Left ventricle myocardium inferior (tissue), 1 donor: ENCODE measurements at regions not wholly inside any gene's neighbourhood (a gene's known extent, or its start where the extent isn't known, plus 50 kb on each side); places are given as distances from the start of the nearest gene placed in this dataset.
"Not testable (repeated sequence)": the region's sequence is repeated elsewhere in the genome, so short reads cannot be mapped to it uniquely, and the experiment has no call there.

Source experiments
- DNase-seq: peaks from one replicate; pipeline ENCODE4 v3.0.0-alpha.2; 2020
- H3K27ac ChIP-seq: fragments of 200-600 bp; replicated peaks from 2 replicates; pipeline ENCODE4 v1.8.0; 2021
- H3K27me3 ChIP-seq: fragments of 200-600 bp; 2 replicates; pipeline ENCODE4 v1.8.0; 2021; ENCODE audit warnings: low read depth
- H3K36me3 ChIP-seq: fragments of 200-600 bp; 2 replicates; pipeline ENCODE4 v1.8.0; 2021
- H3K4me1 ChIP-seq: fragments of 200-600 bp; 2 replicates; pipeline ENCODE4 v1.8.0; 2021
- H3K4me3 ChIP-seq: fragments of 200-600 bp; 2 replicates; pipeline ENCODE4 v1.8.0; 2021; ENCODE audit warnings: mild to moderate bottlenecking, moderate library complexity
- H3K9me3 ChIP-seq: fragments of 200-600 bp; replicated peaks from 2 replicates; pipeline ENCODE4 v1.8.0; 2021
- intact Hi-C: fragments of 100-400 bp; cut with micrococcal nuclease; formaldehyde crosslinking; loops from one replicate; pipeline ENCODE4 v1.11.0; 2022
- TF ChIP-seq, protein P1 (sequence below): fragments of 200-600 bp; IDR thresholded peaks from 2 replicates; pipeline ENCODE4 v1.8.0; 2021; ENCODE audit warnings: antibody characterized with exemption, mild to moderate bottlenecking, borderline replicate concordance
- donor health status: DM: no; HTN: yes; CAD: no; lungs with severe emphysema.

DNA sequence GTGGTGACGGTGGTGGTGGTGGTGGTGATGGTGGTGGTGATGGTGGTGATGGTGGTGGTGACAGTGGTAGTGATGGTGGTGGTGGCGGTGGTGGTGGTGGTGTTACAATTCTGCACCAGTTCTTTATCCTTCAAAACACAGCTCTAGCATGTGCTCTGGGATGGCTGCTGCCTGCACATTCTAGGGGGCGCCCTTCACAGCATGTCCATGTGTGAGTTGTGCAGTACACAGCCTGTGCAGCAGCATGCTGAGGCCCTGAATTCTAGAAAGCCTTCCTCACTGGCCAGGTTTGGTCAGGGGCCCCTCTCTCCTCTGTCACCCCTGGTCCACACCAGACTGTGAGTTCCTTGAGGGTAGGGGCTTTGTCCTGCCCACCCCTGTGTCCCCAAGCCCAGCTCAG, 67.7 kb downstream of the MATN1 start:
- TF ChIP-seq, protein P1, sequence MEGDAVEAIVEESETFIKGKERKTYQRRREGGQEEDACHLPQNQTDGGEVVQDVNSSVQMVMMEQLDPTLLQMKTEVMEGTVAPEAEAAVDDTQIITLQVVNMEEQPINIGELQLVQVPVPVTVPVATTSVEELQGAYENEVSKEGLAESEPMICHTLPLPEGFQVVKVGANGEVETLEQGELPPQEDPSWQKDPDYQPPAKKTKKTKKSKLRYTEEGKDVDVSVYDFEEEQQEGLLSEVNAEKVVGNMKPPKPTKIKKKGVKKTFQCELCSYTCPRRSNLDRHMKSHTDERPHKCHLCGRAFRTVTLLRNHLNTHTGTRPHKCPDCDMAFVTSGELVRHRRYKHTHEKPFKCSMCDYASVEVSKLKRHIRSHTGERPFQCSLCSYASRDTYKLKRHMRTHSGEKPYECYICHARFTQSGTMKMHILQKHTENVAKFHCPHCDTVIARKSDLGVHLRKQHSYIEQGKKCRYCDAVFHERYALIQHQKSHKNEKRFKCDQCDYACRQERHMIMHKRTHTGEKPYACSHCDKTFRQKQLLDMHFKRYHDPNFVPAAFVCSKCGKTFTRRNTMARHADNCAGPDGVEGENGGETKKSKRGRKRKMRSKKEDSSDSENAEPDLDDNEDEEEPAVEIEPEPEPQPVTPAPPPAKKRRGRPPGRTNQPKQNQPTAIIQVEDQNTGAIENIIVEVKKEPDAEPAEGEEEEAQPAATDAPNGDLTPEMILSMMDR: no peak
- no peaks in the 10 kb centered on the region for H3K36me3 ChIP-seq
- H3K4me1 ChIP-seq: peaks cover 6% of the 10 kb centered on the region
- no peak overlapping the region for H3K27ac ChIP-seq
- no peak overlapping the region for H3K4me3 ChIP-seq
- H3K27me3 ChIP-seq: peaks cover 35% of the 10 kb centered on the region
- intact Hi-C loops: no loop called here
- H3K9me3 ChIP-seq: no peaks in the 10 kb centered on the region
- DNase-seq: no peak

DNA sequence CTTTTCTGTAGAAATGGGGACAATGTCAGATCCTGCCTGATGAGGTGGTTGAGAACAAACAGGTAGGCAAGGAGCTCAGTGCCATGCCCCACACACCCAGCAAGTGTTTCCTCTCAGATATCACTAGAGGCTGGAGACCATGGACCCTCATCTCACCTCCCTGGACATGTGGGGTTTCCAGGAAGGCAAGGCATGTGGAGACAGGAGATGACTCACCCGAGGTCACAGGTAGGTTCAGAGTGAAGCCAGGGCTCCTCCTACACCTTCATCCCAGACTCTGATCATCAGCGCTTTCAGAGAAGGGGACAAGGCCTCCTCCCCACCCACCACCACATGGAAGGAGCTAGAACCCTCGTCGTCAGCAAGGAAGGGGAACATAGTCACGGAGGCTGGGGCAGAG, 69.2 kb downstream of the MATN1 start:
- TF ChIP-seq, protein P1: no peak
- H3K36me3 ChIP-seq: no peaks in the 10 kb centered on the region
- H3K4me3 ChIP-seq: no peak overlapping the region
- H3K27me3 ChIP-seq: peaks cover 45% of the 10 kb centered on the region
- no peak for DNase-seq
- intact Hi-C loops: no loop called here
- peaks cover 6% of the 10 kb centered on the region for H3K4me1 ChIP-seq
- H3K27ac ChIP-seq: no peak overlapping the region
- H3K9me3 ChIP-seq: no peaks in the 10 kb centered on the region

DNA sequence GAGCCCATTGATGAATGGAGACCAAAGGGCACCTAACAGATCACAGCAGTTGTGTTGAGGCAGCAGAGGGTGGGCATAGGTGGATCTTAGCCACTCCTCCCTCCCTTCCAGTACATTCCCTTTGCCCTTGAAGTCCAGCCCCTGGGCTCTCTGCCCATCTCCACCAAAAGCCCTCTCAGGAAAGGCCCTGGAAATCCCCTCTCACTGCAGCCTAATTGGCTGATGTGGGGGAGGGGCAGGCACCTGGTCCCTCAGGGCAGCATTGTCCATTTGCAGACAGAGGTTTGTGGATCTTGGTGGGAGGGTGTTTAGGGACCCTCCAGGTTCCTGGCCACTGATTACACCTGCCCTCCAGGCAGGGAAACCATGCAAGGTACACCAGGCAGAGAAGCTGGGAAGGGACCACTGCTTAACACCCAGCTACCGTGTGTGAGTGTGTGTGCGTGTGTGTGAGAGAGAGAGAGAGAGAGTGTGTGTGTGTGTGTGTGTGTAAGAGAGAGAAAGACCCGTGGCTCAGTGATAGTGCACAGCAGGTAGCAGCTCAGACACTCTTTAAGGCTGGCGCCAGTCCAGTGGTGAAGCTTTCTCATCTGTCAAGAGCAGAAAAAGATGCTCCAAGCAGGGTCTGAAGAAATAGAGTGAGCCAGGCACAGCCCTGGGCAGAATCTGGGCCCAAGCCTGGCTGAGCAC, 71.1 kb downstream of the MATN1 start:
- peaks cover 6% of the 10 kb centered on the region for H3K4me1 ChIP-seq
- no peak for DNase-seq
- no peaks in the 10 kb centered on the region for H3K9me3 ChIP-seq
- no peak overlapping the region for H3K27ac ChIP-seq
- H3K4me3 ChIP-seq: no peak overlapping the region
- peaks cover 47% of the 10 kb centered on the region for H3K27me3 ChIP-seq
- TF ChIP-seq, protein P1: no peak
- intact Hi-C loops: no loop called here
- H3K36me3 ChIP-seq: no peaks in the 10 kb centered on the region

DNA sequence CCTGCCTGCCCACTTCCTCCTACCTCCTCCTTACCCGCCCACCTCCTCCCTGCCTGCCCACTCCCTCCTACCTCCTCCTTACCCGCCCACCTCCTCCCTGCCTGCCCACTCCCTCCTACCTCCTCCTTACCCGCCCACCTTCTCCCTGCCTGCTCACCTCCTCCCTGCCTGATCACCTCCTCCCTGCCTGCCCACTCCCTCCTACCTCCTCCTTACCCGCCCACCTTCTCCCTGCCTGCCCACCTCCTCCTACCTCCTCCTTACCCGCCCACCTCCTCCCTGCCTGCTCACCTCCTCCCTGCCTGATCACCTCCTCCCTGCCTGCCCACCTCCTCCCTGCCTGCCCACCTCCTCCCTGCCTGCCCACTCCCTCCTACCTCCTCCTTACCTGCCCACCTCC, 72.0 kb downstream of the MATN1 start:
- H3K27me3 ChIP-seq: peaks cover 51% of the 10 kb centered on the region
- intact Hi-C loops, H3K9me3 ChIP-seq, H3K36me3 ChIP-seq, H3K27ac ChIP-seq, H3K4me3 ChIP-seq, H3K4me1 ChIP-seq, DNase-seq: not testable (repeated sequence)

GRCh38 chr1:30650968-30651320, 72.4 kb downstream of the MATN1 start:
- Histone ChIP-seq H3K27me3 (peaks cover 56% of the 10 kb centered on the region), H3K36me3 (no peaks in the 10 kb centered on the region), H3K4me3 (no peak overlapping the region), H3K9me3 (no peaks in the 10 kb centered on the region), H3K27ac (no peak overlapping the region), H3K4me1 (peaks cover 3% of the 10 kb centered on the region)
- intact Hi-C loops: no loop called here
- TF ChIP-seq, protein P1: no peak
- no peak for DNase-seq

DNA sequence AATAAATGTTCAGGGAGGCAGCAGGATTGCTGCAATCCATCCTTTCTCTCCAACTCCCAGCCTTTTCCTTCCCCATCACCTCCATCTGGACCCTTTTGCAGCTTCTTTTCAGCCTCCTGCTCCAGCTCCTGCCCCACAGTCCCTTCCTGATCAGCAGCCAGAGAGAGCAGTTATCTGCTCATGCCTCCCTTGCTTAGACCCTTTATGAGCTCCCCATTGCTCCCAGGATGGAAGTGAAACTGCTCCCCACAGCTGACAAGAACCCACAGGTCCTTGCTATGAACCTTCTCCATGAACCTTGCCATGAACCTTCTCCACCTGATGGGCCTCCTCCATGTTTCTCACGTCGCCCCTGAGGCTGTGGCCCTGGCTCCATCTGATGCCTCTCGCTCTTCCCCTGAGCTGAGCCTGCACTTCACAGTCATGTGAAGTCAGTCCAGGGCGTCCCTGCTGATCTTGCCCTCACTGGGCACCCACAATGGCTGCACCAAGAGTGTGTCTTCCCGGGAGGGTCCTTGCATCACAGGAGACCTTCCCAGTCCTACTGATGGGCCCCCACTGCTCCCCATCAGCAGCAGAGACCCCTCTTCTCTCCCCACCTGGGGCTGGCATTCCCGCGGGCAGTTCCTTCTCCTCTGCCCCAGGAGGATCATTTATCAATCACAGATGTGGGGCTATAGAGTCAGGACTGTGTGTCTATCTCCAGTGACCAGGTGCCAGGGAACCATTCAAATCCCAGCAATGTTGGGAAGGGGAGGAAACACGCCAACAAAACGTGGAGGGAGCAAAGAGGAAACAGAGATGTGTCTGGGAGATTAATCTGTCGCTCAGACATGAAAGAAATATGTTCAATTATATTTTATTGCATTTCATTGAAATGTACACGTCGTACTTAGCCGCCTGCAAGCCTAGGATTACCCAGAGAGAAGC, 73.1 kb downstream of the MATN1 start:
- H3K27ac ChIP-seq: no peak overlapping the region
- H3K4me3 ChIP-seq: no peak overlapping the region
- no peak for DNase-seq
- TF ChIP-seq, protein P1: no peak
- H3K9me3 ChIP-seq: no peaks in the 10 kb centered on the region
- no peaks in the 10 kb centered on the region for H3K4me1 ChIP-seq
- H3K27me3 ChIP-seq: peaks cover 62% of the 10 kb centered on the region
- no peaks in the 10 kb centered on the region for H3K36me3 ChIP-seq
- intact Hi-C loops: no loop called here
